GM10248 (cell line): ENCODE measurements at regions not wholly inside any gene's neighbourhood (a gene's known extent, or its start where the extent isn't known, plus 50 kb on each side); places are given as distances from the start of the nearest gene placed in this dataset.

Experiments used
- CTCF ChIA-PET: fragments of 300-600 bp; sonication (Branson Sonifier 250); formaldehyde crosslinking; extraction: SDS; loops from one replicate; lab custom pipeline; 2021; ENCODE audit warnings: antibody characterized with exemption; lab: Yijun Ruan, JAX
- POLR2A ChIA-PET: fragments of 350-650 bp; sonication (Branson Sonifier 250); formaldehyde crosslinking; extraction: SDS; loops from one replicate; lab custom pipeline; 2020; ENCODE audit warnings: antibody characterized with exemption; lab: Yijun Ruan, JAX
- DNase-seq: peaks from one replicate; pipeline ENCODE4 v3.0.0; 2012; ENCODE audit errors: extremely low spot score
- CTCF ChIP-seq: IDR thresholded peaks from 2 replicates; pipeline ENCODE4 v1.5.1; 2012; ENCODE audit warnings: mild to moderate bottlenecking, low read depth; ENCODE audit errors: extremely low read depth, missing control alignments, control extremely low read depth

GRCh38 chr21:35628316-35628715 is 432.0 kb downstream of the SETD4 start:
- ChIA-PET CTCF (interaction anchor here (1.0 to 3.8 kb wide), 2 partner anchors 10 to 17 kb away, joined by 3 to 17 read pairs; no protein-coding TSS in a partner anchor), POLR2A (interaction anchor here (0.6 kb wide), 1 partner anchor 74 kb away, joined by 4 read pairs; no protein-coding TSS in a partner anchor)
- no peak for DNase-seq
- TF ChIP-seq CTCF = no peak

GRCh38 chr21:35627462-35627861 is 432.9 kb downstream of the SETD4 start:
- CTCF ChIA-PET = interaction anchor here (3.8 kb wide), 1 partner anchor 11 kb away, joined by 17 read pairs; no protein-coding TSS in a partner anchor
- POLR2A ChIA-PET = interaction anchor here (0.6 kb wide), 1 partner anchor 73 kb away, joined by 4 read pairs; no protein-coding TSS in a partner anchor
- DNase-seq = no peak
- no peak for TF ChIP-seq CTCF

GRCh38 chr21:35625576-35625975 is 434.8 kb downstream of the SETD4 start:
- ChIA-PET CTCF (interaction anchor here (1.4 kb wide), 1 partner anchor 10 kb away, joined by 4 read pairs; no protein-coding TSS in a partner anchor), POLR2A (no interaction called here)
- no peak for TF ChIP-seq CTCF
- DNase-seq = no peak

GRCh38 chr21:35624901-35625300 is 435.4 kb downstream of the SETD4 start:
- no peak for TF ChIP-seq CTCF
- ChIA-PET CTCF (interaction anchor here (1.3 to 1.4 kb wide), 2 partner anchors 9 to 14 kb away, joined by 3 to 4 read pairs; no protein-coding TSS in a partner anchor), POLR2A (no interaction called here)
- DNase-seq = no peak

GRCh38 chr21:35622612-35623011 is 437.7 kb downstream of the SETD4 start:
- TF ChIP-seq CTCF = no peak
- ChIA-PET POLR2A (no interaction called here), CTCF (no interaction called here)
- no peak for DNase-seq

GRCh38 chr21:35619184-35619583 is 441.1 kb downstream of the SETD4 start:
- no peak for DNase-seq
- TF ChIP-seq CTCF = no peak
- ChIA-PET POLR2A (no interaction called here), CTCF (no interaction called here)
